Heart left ventricle (tissue), 16 donors: ENCODE measurements at regions not wholly inside any gene's neighbourhood (a gene's known extent, or its start where the extent isn't known, plus 50 kb on each side); places are given as distances from the start of the nearest gene placed in this dataset.

Source experiments
- ATAC-seq, 4 donors: fragments of 200-7000 bp; cut with Tn5 transposase; one replicate each; pipeline ENCODE4 v1.9.1; 2020 to 2022; ENCODE audit warnings: moderate library complexity in 4 of 4, mild to moderate bottlenecking in 3 of 4, moderate number of reproducible peaks in 1 of 4
- DNase-seq, 5 donors: peaks; one replicate each; pipeline ENCODE4 v3.0.0-alpha.2; 2020
- H3K27ac ChIP-seq, 12 donors: fragments of 200-600 bp; sonication (generic) in 4 of 12; one replicate each; pipeline versions ENCODE4 v1.5.0 to v1.8.0; 2016 to 2022; ENCODE audit warnings: mild to moderate bottlenecking in 2 of 12
- H3K27me3 ChIP-seq, 9 donors: fragments of 200-600 bp; sonication (generic) in 2 of 9; one replicate each; pipeline versions ENCODE4 v1.5.1 to v1.8.0; 2016 to 2022; ENCODE audit warnings: mild to moderate bottlenecking in 3 of 9
- H3K36me3 ChIP-seq, 9 donors: fragments of 200-600 bp; sonication (generic) in 2 of 9; one replicate each; pipeline versions ENCODE4 v1.5.0 to v1.8.0; 2018 to 2022; ENCODE audit warnings: mild to moderate bottlenecking in 2 of 9
- H3K4me1 ChIP-seq, 12 donors: fragments of 200-600 bp; sonication (generic) in 4 of 12; one replicate each; pipeline versions ENCODE4 v1.5.0 to v1.8.0; 2016 to 2022; ENCODE audit warnings: mild to moderate bottlenecking in 3 of 12
- H3K4me3 ChIP-seq, 12 donors: fragments of 200-600 bp; sonication (generic) in 4 of 12; one replicate each; pipeline versions ENCODE4 v1.5.0 to v1.8.0; 2017 to 2022; ENCODE audit warnings: mild to moderate bottlenecking in 9 of 12, moderate library complexity in 4 of 12
- H3K9me3 ChIP-seq, 12 donors: fragments of 200-600 bp; sonication (generic) in 4 of 12; one replicate each; pipeline versions ENCODE4 v1.5.0 to v1.8.0; 2016 to 2022; ENCODE audit warnings: mild to moderate bottlenecking in 1 of 12
- CTCF ChIP-seq, 12 donors: fragments of 200-600 bp; sonication (generic) in 4 of 12; IDR thresholded peaks; one replicate each; pipeline versions ENCODE4 v1.5.0 to v1.8.0; 2018 to 2022; ENCODE audit warnings: antibody characterized with exemption in 12 of 12, mild to moderate bottlenecking in 5 of 12
- POLR2A ChIP-seq, 2 donors: fragments of 450-650 bp; IDR thresholded peaks; one replicate each; pipeline ENCODE4 v1.6.1; 2017; ENCODE audit warnings: antibody characterized with exemption in 2 of 2, mild to moderate bottlenecking in 2 of 2, moderate library complexity in 2 of 2
- WGBS, 4 donors: extraction: QIAGEN DNeasy Blood & Tissue Kit in 2 of 4; methylation state at CpG; one replicate each; pipeline versions ENCODE4 v1.1.5 to v1.1.7; 2013 to 2018; 5-methylcytosine and 5-hydroxymethylcytosine counted together
- intact Hi-C, 10 donors: fragments of 100-400 bp; cut with DNase I; formaldehyde crosslinking; loops; one replicate each; pipeline versions ENCODE4 v1.11.1 to v1.14.2; 2022
- donor health status: ischemic (EF 13 %, LVEDD 7.1; RV severe dilation, severe dysfunction).
- donor health status: healthy with polysubstance abuse.
- donor health status: DM: no; HTN: yes; CAD: no.
- donor health status: DM: no; HTN: no; CAD: no.
- donor health status: ischemic (EF 25% LVEDD 6.9; RV normal size, moderate dysfunction).
- donor health status: ischemic (EF 25% LVEDD 5.7; RV mildly dilated, moderate dysfunction).
- donor health status: healthy.
- donor health status: DM: yes; HTN: yes; CAD: no.
- donor health status: ischemic (EF 35%, LVEDD 5.7; RV mildly dilated, moderate dysfunction).
- donor health status: nonischemic (EF 11% LVEDD 7.7; RV severe dilation, severe dysfunction).
- donor health status: DM: yes; HTN: yes; CAD: no.
- donor health status: PGD.
- donor health status: ischemic (EF 29% LVEDD 5.4; RV normal size, mild dysfunction).
- donor health status: nonischemic (EF 23%, LVEDD 6.1; RV moderate dilation, normal function).

- WGBS, 4 donors = 74 to 80% (median 77%) methylated on average over 4 of the region's 4 CpGs
- TF ChIP-seq POLR2A (IDR thresholded peaks at IDR 0.05) = no peak
- TF ChIP-seq CTCF (IDR thresholded peaks at IDR 0.05) = no peak
- no peak for ATAC-seq
- no peak for DNase-seq
- no peak overlapping the region for H3K27ac ChIP-seq
- no peak overlapping the region for H3K4me3 ChIP-seq
- H3K27me3 ChIP-seq = no peaks in the 10 kb centered on the region
- no peaks in the 10 kb centered on the region for H3K4me1 ChIP-seq
- intact Hi-C loops = no loop called here
- H3K36me3 ChIP-seq = no peaks in the 10 kb centered on the region
- H3K9me3 ChIP-seq = no peaks in the 10 kb centered on the region
Measured at GRCh38 chr1:96210054-96210453, 511.5 kb upstream of the PTBP2 start.

DNA sequence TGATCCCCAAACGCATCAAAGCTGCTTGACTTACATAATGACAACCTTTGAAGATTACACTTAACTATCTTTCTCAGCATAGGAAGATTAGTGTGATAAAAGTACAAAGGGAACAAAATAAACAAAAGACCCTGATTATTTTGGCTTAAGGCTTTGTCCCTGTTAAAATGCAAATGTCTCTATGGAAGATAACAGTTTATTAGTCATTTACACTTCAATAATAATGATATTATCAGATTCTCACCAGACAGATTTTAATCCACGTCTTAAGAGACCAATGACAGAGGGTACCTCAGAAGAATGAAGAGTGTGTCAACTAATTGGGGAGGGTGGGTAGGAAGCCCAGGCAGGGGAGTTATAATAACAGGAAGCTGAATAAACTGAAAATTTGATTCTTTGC is 510.4 kb upstream of the PTBP2 start:
- no peak for ATAC-seq
- TF ChIP-seq CTCF (IDR thresholded peaks at IDR 0.05) = no peak
- no peak for TF ChIP-seq POLR2A (IDR thresholded peaks at IDR 0.05)
- Histone ChIP-seq H3K36me3 (no peaks in the 10 kb centered on the region), H3K27me3 (no peaks in the 10 kb centered on the region), H3K4me3 (no peak overlapping the region), H3K27ac (no peak overlapping the region), H3K9me3 (no peaks in the 10 kb centered on the region), H3K4me1 (no peaks in the 10 kb centered on the region)
- WGBS, 4 donors = 47 to 72% (median 64%) methylated on average over 2 of the region's 2 CpGs
- no peak for DNase-seq
- intact Hi-C loops = no loop called here

GRCh38 chr1:96214982-96215381 is 506.6 kb upstream of the PTBP2 start:
- Histone ChIP-seq H3K4me1 (no peaks in the 10 kb centered on the region), H3K27ac (no peak overlapping the region), H3K36me3 (no peaks in the 10 kb centered on the region), H3K4me3 (no peak overlapping the region), H3K9me3 (no peaks in the 10 kb centered on the region), H3K27me3 (no peaks in the 10 kb centered on the region)
- WGBS, 4 donors = 50 to 63% (median 61%) methylated on average over 2 of the region's 2 CpGs
- no peak for TF ChIP-seq CTCF (IDR thresholded peaks at IDR 0.05)
- no peak for TF ChIP-seq POLR2A (IDR thresholded peaks at IDR 0.05)
- ATAC-seq (no peak), DNase-seq (no peak)
- intact Hi-C loops = no loop called here

DNA sequence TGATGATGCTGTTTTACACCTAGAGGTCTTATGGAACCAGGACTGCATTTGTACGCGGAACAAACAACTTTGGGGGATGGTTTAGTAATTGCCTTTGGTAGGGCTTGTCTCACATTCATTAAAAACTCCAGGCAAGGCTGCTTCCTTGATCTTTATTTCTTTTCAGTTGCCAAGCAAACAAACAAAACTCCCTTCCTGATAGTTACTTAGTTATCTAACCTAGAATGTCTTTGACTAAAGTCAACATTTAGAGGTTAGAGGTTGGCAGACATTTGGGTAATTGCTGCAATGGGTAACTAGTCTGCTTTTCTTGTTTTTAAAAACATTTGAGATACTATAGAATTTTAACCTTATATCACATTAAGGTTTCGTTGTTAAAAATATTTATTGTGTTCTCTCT is 500.9 kb upstream of the PTBP2 start:
- no peak for TF ChIP-seq CTCF (IDR thresholded peaks at IDR 0.05)
- no peak for TF ChIP-seq POLR2A (IDR thresholded peaks at IDR 0.05)
- no peaks in the 10 kb centered on the region for H3K27me3 ChIP-seq
- ATAC-seq (no peak), DNase-seq (no peak)
- H3K4me3 ChIP-seq = no peak overlapping the region
- H3K36me3 ChIP-seq = no peaks in the 10 kb centered on the region
- H3K9me3 ChIP-seq = no peaks in the 10 kb centered on the region
- 79 to 86% (median 83%) methylated on average over 3 of the region's 3 CpGs for WGBS, 4 donors
- no peak overlapping the region for H3K27ac ChIP-seq
- intact Hi-C loops = no loop called here
- H3K4me1 ChIP-seq = no peaks in the 10 kb centered on the region
